Activated T-helper 2 cell treated with anti-CD3 and anti-CD28 coated beads, Interferon-gamma antibody, Interleukin-2, Interleukin-4, amounts not matched to agents 10 μg/mL and 5 μg/mL and 100 μg/mL, durations not matched to agents 14 hours and 24 hours and 36 hours (primary cell): ENCODE measurements at regions not wholly inside any gene's neighbourhood (a gene's known extent, or its start where the extent isn't known, plus 50 kb on each side); places are given as distances from the start of the nearest gene placed in this dataset.

Source experiments
- DNase-seq: peaks from one replicate; pipeline ENCODE4 v3.0.0; 2021; ENCODE audit warnings: low spot score
- H3K27ac Mint-ChIP-seq: one replicate; pipeline ENCODE4 v1.8.0; 2021; ENCODE audit warnings: mixed read lengths
- H3K27me3 Mint-ChIP-seq: one replicate; pipeline ENCODE4 v1.8.0; 2021; ENCODE audit warnings: low read depth, mixed read lengths
- H3K36me3 Mint-ChIP-seq: one replicate; pipeline ENCODE4 v1.8.0; 2021; ENCODE audit warnings: low read depth, mixed read lengths
- H3K4me1 Mint-ChIP-seq: one replicate; pipeline ENCODE4 v1.8.0; 2021; ENCODE audit warnings: low read depth, mixed read lengths
- H3K4me3 Mint-ChIP-seq: one replicate; pipeline ENCODE4 v1.8.0; 2021; ENCODE audit warnings: low read depth, mild to moderate bottlenecking, moderate library complexity, mixed read lengths
- H3K9me3 Mint-ChIP-seq: one replicate; pipeline ENCODE4 v1.8.0; 2021; ENCODE audit warnings: mixed read lengths
- intact Hi-C: fragments of 100-400 bp; cut with micrococcal nuclease; formaldehyde crosslinking; loops from one replicate; pipeline ENCODE4 v1.15.1; 2023

DNA sequence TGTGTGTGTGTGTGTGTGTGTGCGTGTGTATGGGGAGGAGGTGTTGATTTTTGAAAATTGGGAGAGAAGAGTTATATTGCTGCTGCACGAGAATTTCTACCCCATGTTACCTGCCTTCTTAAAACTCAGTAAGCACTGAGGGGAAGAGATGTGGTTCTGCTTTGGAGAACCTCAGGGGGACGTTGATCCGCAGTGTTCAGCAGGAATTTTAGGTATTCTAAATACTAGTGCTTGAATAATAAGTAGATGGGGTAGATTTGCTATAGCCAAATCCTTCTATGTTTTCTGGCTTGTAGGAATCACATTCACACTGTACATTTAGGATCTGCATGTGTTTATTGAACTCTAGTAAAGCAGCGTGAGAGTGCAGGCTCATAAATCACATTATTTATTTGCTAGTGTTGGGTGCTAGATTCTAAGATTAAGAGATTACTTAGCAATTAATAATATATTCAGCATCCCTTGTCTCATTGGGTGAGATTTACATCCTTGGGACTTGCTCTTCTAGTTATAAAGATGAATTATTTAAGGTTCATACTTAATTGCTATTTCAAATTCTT is 268.1 kb downstream of the MFSD1 start:
- H3K27me3 Mint-ChIP-seq = no peaks in the 10 kb centered on the region
- DNase-seq = no peak
- intact Hi-C loops = no loop called here
- H3K4me3 Mint-ChIP-seq = no peak overlapping the region
- no peak overlapping the region for H3K27ac Mint-ChIP-seq
- H3K9me3 Mint-ChIP-seq = no peaks in the 10 kb centered on the region
- H3K36me3 Mint-ChIP-seq = no peaks in the 10 kb centered on the region
- no peaks in the 10 kb centered on the region for H3K4me1 Mint-ChIP-seq

DNA sequence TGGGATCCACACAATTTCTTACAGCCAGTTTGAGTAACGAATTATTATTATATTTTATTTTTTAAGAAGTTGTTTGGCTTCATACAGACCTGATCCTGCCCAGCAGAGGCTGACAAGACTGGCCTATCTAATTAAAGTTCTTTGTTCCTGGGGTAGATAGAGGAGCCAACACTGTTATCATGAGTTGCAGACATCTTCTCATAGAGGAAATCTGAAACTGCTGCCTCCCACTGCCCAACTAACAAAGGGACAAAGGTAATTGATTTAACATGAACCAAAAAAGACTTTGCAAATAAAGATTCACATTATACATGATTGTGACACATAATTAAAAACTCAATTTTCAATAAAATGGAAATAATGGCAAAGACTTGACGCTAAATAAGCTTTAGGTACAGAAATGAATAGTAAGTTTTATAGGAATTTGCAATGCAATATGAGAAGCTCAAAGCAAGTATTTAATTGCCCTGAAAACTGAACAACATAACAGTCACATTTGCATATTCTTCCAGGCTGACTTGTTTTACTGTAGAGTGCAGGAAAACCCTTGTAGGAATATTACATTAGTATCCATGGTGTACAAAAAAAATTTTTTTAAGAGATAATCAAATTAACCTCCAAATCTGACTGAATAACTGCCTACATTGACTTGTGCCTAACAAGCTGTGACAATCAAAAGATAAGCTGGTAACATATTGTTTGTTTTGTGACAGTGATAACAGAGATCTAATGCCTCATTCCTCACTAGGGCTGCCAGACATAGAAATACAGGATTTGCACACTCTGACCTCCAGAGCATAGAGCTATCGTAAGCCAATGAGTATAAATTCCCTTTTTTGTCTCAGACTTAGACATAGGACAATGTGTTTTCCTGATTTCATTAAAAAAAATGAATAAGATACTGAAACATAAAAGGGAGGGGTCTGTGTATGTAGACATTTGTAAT is 273.2 kb downstream of the MFSD1 start:
- intact Hi-C loops = no loop called here
- Mint-ChIP-seq H3K4me3 (no peak overlapping the region), H3K36me3 (no peaks in the 10 kb centered on the region), H3K27me3 (no peaks in the 10 kb centered on the region), H3K4me1 (no peaks in the 10 kb centered on the region), H3K27ac (no peak overlapping the region), H3K9me3 (no peaks in the 10 kb centered on the region)
- no peak for DNase-seq

DNA sequence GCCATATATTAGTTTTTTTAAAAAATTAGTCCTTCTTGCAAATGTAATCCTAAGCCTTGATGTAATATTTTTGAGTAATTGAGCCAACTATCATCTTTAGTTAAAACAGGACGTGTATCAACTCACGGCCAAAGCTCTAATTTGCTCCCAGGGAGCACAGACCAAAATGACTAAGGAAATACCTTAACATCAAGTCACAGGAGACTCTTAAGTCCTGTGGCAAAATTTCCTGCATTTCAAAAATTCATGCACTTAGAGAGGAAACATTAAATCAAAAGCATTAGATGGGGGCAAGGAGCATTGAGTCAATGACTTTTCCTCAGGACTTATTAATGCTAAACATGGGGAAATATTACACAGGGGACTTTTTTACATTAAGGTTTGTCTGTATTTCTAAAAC is 276.0 kb downstream of the MFSD1 start:
- intact Hi-C loops = no loop called here
- no peaks in the 10 kb centered on the region for H3K36me3 Mint-ChIP-seq
- no peaks in the 10 kb centered on the region for H3K27me3 Mint-ChIP-seq
- H3K9me3 Mint-ChIP-seq = no peaks in the 10 kb centered on the region
- H3K4me1 Mint-ChIP-seq = no peaks in the 10 kb centered on the region
- H3K27ac Mint-ChIP-seq = no peak overlapping the region
- DNase-seq = no peak
- H3K4me3 Mint-ChIP-seq = no peak overlapping the region

DNA sequence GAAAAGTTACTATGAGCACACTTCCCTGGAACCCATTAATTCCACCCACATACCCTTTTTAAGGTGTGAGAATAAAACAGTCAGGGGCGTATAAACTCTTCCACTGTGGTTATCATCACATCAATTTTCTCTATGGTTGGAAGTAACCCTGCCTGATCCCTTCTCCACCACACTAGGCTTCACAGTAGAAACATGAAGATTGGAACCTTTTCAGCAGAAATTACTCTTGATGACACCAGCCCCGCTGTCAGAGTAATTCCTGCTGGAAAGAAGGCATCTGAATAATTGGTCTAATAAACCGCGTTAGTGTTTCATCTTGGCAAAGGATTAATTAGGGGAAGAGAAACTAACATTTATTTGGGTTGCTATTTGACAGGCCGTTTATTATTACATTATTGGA is 278.4 kb downstream of the MFSD1 start:
- H3K36me3 Mint-ChIP-seq = no peaks in the 10 kb centered on the region
- no peak overlapping the region for H3K4me3 Mint-ChIP-seq
- no peak overlapping the region for H3K27ac Mint-ChIP-seq
- H3K4me1 Mint-ChIP-seq = no peaks in the 10 kb centered on the region
- DNase-seq = no peak
- no peaks in the 10 kb centered on the region for H3K27me3 Mint-ChIP-seq
- peaks cover 6% of the 10 kb centered on the region for H3K9me3 Mint-ChIP-seq
- intact Hi-C loops = no loop called here

DNA sequence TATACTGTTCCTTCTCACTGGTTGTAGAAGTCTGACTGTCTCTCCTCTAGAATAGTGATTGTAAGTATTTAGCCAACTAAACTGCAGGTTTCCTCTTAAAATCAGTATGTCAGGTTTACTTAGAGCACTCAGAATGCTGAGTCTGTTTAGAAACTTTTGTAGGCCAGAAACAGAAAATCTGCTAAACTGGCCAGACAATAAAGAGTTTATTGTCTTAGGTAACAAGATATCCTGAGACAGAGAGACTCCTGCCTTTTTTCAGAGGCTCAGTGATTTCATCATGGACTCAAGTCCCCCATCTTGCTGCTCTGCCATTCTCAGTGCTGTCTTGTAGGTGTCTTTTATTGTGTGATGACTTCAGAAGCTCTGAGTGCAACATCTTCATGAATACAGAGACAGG is 279.0 kb downstream of the MFSD1 start:
- Mint-ChIP-seq H3K4me1 (no peaks in the 10 kb centered on the region), H3K27ac (no peak overlapping the region), H3K9me3 (peaks cover 6% of the 10 kb centered on the region), H3K4me3 (no peak overlapping the region), H3K36me3 (no peaks in the 10 kb centered on the region), H3K27me3 (no peaks in the 10 kb centered on the region)
- DNase-seq = no peak
- intact Hi-C loops = no loop called here

DNA sequence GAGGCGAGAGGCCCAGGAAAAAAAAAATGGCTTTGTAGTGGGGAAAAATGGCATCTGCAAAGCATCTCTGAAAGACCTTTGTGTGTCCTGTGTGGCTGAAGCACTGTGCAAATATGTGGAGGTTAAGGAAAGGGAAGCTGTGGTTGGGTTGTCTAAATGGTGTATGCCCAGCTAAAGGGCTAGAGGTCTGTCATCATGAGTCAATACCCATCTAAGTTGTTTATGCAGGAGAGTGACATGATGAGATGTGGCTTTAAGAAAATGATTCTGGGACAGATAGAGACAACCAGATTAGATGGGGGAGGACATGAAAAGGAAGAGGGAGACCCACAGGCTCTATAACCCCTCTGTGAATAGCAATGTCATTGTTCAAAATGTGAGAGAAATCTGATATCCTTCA is 280.7 kb downstream of the MFSD1 start:
- DNase-seq = no peak
- Mint-ChIP-seq H3K4me3 (no peak overlapping the region), H3K4me1 (no peaks in the 10 kb centered on the region), H3K27ac (no peak overlapping the region), H3K27me3 (no peaks in the 10 kb centered on the region), H3K36me3 (no peaks in the 10 kb centered on the region), H3K9me3 (peaks cover 6% of the 10 kb centered on the region)
- intact Hi-C loops = no loop called here

DNA sequence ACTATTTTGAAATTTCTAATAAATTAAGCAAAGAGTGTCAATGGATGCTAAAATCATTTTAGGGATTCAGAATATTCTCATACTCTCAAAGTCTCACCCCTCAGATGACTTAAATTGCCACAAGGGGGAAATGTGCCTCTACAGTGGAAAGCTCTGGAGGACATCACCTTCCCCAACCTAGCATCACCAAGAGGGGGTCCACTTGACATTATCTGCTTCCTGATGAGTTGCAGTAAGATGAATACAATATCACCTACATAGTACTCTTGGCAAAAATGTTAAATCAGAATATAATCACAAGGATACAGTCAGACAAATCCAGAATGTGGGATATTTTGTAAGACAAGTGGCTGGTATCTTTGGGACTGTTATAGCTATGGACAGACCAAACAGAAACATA is 290.1 kb downstream of the MFSD1 start:
- DNase-seq = no peak
- intact Hi-C loops = no loop called here
- H3K36me3 Mint-ChIP-seq = no peaks in the 10 kb centered on the region
- H3K4me1 Mint-ChIP-seq = no peaks in the 10 kb centered on the region
- no peaks in the 10 kb centered on the region for H3K27me3 Mint-ChIP-seq
- H3K4me3 Mint-ChIP-seq = no peak overlapping the region
- no peaks in the 10 kb centered on the region for H3K9me3 Mint-ChIP-seq
- no peak overlapping the region for H3K27ac Mint-ChIP-seq

DNA sequence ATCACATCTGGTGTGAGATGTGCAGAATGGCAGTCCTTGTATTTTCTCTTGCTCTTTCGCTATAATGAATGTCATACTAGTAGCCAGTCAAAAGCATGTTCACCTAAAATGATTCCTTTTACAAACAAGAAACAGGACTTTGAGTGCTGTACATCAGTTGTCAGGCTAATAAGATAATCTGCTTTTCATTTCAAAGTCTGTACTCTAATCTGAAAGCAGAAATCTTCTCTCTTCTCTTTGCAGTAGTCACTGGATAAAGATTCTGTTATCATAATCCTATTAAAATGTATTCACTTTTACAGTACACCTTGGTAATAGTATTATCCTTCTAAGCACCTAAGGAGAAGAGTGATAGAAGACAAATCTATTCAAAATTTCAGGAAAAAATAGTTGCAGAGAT is 300.1 kb downstream of the MFSD1 start:
- DNase-seq = no peak
- Mint-ChIP-seq H3K27me3 (no peaks in the 10 kb centered on the region), H3K4me1 (no peaks in the 10 kb centered on the region), H3K27ac (no peak overlapping the region), H3K9me3 (no peaks in the 10 kb centered on the region), H3K36me3 (no peaks in the 10 kb centered on the region), H3K4me3 (no peak overlapping the region)
- intact Hi-C loops = no loop called here

DNA sequence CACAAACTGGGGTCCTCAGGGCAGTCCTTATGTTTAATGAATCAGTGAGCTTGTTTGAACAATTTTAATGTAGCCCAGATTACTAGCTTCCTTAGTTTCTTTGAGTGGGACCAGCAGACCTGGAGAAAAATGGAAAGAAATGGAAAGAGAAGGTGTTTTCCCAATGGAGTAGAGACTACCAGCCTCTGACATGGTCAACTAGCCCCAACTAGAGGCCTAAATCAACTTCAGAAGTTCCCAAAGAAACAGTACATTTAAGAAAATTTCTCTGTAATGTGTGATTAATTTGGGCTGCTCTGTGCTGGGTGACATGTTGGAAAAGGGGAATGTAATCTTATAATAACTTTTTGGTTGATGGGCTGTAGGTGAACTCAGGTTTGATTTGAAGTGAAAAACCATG is 310.9 kb downstream of the MFSD1 start:
- intact Hi-C loops = no loop called here
- H3K27ac Mint-ChIP-seq = no peak overlapping the region
- no peak overlapping the region for H3K4me3 Mint-ChIP-seq
- H3K9me3 Mint-ChIP-seq = no peaks in the 10 kb centered on the region
- no peaks in the 10 kb centered on the region for H3K36me3 Mint-ChIP-seq
- H3K4me1 Mint-ChIP-seq = no peaks in the 10 kb centered on the region
- H3K27me3 Mint-ChIP-seq = no peaks in the 10 kb centered on the region
- no peak for DNase-seq

DNA sequence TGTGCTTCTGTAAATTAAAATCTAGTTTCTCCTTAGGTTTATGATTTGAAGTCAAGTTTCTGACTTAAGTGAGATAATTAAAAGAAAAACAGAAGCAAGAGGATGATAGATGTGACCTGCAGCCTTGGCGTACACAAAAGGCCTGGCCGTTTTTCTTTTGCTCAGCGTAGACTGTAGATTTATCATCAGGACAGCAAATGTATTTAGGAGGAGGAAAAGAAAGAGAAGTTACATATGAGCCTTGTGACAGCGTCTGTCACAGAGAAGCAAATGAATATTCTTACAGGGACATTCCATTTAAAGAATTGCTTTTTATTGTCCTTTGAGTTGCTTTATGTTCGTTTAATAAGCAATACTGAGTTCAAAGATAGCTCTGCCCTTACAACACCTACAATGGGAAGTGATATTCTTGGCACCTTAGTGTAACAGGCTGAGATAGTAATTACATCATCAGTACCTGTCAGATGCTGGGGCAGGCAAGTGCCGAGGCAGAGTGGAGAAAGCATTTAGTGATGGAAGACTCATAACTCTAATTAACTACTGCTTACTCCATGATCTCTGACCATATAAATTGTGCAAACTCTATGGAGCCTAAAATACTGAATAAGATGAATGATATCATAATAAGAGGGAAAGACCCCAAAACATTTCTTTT is 311.5 kb downstream of the MFSD1 start:
- Mint-ChIP-seq H3K36me3 (no peaks in the 10 kb centered on the region), H3K27ac (no peak overlapping the region), H3K9me3 (no peaks in the 10 kb centered on the region), H3K27me3 (no peaks in the 10 kb centered on the region), H3K4me1 (no peaks in the 10 kb centered on the region), H3K4me3 (no peak overlapping the region)
- intact Hi-C loops = no loop called here
- no peak for DNase-seq

DNA sequence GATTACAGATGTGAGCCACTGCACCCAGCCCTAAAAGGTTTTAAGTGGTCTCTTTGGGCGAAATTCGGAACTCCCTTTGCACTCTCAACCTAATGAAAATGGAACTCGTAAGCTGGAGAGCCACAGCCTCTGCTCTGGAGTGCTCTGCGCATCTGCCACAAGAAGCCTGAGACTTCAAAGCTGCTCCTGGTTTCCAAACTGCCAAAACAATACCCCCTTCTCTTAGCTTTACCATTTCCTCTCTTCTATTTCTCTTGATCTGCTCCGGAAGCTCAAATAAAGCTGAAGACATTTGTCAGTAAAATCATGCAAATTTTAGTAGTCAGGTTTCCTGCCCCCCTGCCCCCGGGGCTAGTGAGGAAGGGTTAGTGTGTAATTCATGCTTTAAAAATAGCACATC is 312.7 kb downstream of the MFSD1 start:
- no peaks in the 10 kb centered on the region for H3K27me3 Mint-ChIP-seq
- H3K36me3 Mint-ChIP-seq = no peaks in the 10 kb centered on the region
- intact Hi-C loops = no loop called here
- H3K27ac Mint-ChIP-seq = no peak overlapping the region
- H3K4me1 Mint-ChIP-seq = no peaks in the 10 kb centered on the region
- no peak overlapping the region for H3K4me3 Mint-ChIP-seq
- no peak for DNase-seq
- H3K9me3 Mint-ChIP-seq = no peaks in the 10 kb centered on the region

DNA sequence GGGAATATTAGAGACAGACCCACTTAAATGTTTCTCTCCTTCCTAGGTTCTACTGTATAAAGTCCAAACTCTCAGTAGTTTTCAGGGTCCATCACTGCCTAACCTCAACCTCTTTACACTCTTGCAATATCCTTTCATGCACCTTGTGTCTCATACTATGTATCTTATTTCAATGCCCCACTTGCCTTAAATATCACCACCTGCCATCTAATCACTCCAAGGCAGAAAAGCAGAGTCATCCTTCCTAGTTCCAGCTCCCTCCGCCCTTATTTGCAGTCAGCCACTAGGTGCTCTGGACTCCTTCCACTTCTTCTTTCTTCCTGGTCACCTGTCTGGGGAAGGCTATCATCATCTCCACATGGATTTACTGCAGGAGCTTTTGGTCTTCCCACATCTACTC is 322.0 kb downstream of the MFSD1 start:
- H3K27ac Mint-ChIP-seq = no peak overlapping the region
- no peaks in the 10 kb centered on the region for H3K4me1 Mint-ChIP-seq
- DNase-seq = no peak
- H3K4me3 Mint-ChIP-seq = no peak overlapping the region
- intact Hi-C loops = loop anchor here (10.0 kb wide), 1 partner anchor 141 kb away; no protein-coding TSS in a partner anchor
- no peaks in the 10 kb centered on the region for H3K36me3 Mint-ChIP-seq
- H3K9me3 Mint-ChIP-seq = no peaks in the 10 kb centered on the region
- H3K27me3 Mint-ChIP-seq = no peaks in the 10 kb centered on the region
